CD4-positive, alpha-beta T cell treated with Interleukin-10 for 1 hour (primary cell): ENCODE measurements at regions not wholly inside any gene's neighbourhood (a gene's known extent, or its start where the extent isn't known, plus 50 kb on each side); places are given as distances from the start of the nearest gene placed in this dataset.
"Not testable (repeated sequence)": the region's sequence is repeated elsewhere in the genome, so short reads cannot be mapped to it uniquely, and the experiment has no call there.

Experiments used
- DNase-seq: peaks from one replicate; pipeline ENCODE4 v3.0.0-alpha.2; 2020

DNA sequence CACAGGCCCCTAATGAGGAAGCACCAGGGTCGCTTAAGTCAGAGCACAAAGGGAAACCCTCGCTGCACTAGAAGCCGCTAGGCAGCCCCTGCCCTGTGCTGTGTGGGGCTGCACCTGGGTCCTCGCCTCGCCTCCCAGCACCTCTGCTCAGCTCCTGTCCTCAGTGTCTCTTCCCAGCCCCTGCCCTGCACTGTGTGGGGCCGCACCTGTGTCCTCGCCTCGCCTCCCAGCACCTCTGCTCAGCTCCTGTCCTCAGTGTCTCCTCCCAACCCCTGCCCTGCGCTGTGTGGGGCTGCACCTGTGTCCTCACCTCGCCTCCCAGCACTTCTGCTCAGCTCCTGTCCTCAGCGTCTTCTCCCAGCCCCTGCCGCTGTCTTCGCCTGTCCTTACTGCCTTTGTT, 342.8 kb downstream of the EIPR1 start:
- no peak for DNase-seq

DNA sequence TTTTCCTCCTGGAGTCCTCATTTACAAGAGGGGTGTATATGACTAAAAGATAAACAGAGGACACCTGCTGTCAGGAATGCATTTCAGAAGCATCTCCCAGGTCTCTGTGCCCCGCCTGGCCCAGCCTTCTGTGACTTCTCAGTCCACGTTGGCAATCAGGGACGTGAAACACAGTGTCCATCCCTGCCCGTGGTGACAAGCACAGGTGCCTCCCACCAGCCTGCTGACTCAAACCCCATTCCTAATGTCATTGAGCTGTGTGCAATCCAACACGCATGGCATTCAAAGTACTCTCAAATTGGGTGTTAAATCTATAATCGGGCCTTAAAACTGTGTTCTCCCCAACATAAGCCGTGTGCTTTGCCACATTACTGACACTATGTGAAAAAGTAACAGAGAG, 343.2 kb downstream of the EIPR1 start:
- no peak for DNase-seq

DNA sequence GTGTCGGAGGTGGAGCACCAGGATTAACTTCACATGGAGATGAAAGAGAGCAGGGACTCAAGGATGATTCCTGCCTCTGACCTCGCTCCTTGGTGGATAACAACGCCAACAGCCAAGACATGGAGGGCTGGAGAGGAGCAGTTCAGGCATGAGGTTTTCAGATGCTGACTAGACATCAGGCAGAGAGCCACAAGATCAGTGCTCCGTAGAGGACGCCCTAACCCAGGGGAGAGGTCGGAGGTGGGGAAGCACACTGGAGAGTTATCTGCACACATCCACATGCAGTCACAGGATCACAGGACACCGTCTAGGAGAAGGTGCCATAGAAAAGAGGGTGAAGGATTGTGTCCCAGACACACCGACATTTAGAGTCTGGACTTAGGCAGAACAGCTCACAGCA, 344.3 kb downstream of the EIPR1 start:
- no peak for DNase-seq

DNA sequence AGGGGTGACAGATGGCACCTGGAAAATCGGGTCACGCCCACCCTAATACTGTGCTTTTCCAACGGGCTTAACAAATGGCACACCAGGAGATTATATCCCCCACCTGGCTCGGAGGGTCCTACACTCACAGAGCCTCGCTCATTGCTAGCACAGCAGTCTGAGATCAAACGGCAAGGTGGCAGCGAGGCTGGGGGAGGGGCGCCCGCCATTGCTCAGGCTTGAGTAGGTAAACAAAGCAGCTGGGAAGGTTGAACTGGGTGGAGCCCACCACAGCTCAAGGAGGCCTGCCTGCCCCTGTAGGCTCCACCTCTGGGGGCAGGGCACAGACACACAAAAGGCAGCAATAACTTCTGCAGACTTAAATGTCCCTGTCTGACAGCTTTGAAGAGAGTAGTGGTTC, 346.8 kb downstream of the EIPR1 start:
- not testable (repeated sequence) for DNase-seq

DNA sequence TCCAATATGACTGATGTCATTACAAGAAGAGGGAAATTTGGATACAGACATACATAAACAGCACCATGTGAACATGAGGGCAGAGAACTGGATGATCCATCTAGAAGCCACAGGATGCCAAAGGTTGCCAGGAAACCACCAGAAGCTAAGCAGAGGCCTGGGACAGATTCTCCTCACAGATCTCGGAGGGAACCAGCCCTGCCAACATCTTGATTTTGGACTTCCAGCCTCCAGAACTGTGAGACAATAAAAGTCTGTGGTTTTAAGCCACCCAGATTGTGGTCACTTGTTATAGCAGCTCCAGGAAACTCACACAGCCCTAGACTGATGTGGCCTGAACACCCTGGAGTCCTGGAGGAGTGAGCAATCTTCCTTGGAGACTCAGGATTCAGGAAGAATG, 351.6 kb downstream of the EIPR1 start:
- DNase-seq: no peak

DNA sequence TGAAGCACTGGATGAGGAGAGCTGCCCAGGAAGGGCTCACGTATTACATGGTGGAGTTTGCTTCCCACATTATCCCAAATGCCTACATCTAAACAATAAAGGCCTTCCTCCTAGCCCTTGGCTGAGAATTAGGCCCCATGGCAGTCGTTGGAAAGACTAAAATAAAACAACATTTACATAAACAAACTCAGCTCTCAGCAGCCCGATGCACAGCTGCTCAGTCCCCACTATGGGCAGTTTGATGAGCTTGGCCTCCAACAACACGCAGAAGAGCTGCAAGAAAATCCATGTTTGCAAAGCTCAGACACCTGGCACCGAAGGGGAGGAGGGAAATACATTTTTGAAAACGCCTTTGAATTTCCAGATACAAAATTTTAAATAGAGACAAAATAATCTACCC, 352.4 kb downstream of the EIPR1 start:
- DNase-seq: no peak

DNA sequence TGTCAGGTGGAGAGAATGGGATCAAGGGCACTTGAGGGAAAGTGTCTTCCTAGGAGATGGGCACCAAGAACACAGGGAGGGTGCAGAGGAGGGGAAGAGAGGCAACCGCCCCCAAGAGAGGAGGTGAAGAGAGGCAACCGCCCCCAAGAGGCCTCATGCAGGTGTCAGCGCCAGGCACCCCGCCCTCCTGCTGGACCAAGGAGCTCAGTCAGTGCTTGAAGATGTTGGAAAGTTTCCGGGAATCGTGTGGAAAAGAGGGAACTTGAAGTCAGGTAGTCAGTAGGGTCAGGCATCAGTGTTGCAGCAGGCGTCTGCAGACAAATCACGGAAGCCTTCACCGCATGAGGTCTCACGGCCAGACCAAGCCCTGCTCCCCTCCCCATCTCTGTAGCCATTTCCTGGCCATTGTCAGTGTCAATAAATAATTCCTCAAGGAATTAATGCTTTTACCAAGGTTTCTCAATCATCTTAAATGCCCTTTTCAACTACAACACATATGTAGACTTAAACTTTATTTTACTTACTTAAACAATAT, 353.1 kb downstream of the EIPR1 start:
- DNase-seq: no peak

DNA sequence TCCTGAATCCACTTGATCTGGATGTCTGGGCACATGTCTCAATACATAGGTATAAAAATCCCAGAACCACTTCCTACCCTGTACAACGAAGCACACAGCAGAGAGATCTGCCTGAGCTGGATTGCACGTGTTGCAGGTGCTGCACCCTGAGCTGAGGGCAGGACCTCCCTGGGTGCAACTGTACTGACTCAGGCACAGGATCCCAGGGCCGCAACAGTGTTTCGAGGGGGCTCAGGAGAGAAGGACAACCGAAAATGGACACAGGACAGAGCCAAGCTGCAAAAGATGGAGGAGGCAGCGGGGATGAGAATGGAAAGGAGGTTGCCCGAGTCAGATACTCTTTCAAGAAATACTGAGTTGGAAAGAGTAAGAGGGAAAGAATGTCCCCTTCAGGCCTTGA, 354.1 kb downstream of the EIPR1 start:
- no peak for DNase-seq

DNA sequence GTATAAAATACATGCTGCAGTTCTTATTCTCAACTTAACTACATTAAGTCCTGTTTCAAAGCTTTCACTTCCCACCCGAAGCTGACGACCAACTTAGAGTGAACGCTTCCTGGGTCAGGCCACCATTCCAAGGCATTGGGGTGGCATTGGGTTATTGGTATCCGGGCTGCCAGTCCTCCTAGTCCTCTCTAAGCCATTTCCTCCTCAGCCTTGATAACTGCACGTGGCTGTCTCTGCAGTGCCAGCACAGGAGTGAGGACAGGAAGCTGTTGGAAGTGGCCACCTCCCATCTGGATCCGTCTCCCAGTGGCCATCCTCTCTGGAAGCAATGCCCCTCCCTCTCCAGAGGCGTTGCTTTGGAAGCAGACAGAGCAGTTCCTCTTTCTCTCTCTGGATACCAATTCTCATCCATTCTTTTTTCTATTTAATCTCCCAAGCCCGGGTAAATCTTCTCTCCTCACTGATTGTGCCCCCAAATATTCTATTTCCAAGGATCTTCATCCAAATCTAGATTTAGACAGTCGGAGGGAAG, 354.7 kb downstream of the EIPR1 start:
- no peak for DNase-seq

DNA sequence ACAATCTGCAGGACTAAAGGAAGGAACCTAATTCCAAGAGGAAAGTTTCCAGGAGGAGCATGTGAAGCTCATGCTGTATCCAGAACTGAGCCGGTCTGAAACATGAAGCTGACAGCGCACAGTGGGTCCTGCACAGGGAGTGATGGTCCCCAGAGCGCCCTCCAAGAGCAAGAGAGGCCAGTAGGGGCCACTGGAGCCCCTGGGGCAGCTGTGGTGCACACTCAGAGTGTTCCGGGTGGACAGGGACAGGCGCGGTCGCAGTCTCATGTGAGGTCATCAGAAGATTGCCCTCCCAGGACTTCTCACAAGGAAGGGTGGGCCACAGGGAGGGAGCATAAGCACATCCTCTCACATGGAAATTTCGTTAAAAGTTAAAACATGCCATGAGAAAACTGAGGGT, 355.9 kb downstream of the EIPR1 start:
- DNase-seq: no peak

DNA sequence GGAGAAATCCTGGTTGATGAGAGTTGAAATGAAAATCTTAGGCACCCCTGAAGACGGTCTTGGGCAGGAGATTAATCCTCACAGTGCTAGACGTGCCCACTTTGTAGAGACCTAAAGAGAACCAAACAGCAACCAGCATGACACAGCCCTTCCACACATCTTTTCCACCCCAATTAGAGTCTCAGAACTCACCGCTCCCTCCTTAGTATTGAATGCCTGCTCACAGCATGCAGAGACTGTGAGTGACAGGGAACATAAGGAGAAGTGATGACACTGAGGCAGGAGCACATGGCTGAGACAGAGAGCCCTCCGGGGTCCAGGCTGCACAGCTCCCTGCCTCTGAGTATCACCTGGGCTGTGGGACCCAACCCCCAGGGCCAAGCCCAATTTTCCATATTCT, 367.6 kb downstream of the EIPR1 start:
- DNase-seq: no peak

DNA sequence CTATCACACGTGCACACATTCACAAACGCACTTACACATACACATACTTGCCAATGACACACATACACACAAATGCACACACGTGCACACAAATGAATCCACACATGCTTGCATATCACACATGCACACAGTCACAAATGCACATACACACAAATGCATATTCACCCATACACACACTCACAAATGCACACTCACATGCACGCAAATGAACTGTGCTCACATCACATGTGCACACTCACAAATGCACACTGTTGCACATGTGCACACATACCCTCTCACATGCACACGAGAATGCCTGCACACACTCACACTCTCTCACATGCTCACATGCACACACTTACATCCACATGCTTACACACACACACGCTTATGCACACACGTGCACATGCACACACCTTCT, 368.1 kb downstream of the EIPR1 start:
- DNase-seq: no peak

DNA sequence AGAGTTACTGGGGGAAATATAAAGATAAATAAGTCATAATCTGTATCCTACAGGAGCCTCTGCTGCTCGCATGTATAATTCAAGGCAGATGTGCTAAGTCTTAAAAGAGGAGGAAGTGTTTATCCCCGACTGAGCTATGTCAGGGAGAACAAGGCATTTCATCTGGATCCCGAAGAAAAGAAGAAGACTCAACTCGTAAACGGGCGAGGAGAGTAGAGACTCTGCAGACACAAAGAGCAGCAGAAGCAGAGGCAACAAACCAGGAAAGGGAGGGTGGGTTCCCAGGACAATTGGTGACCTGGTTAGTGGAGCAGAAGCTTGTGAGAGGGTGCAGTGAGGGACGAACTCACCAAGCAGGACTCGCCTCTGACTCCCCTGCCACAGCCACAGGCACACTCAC, 368.6 kb downstream of the EIPR1 start:
- DNase-seq: no peak

DNA sequence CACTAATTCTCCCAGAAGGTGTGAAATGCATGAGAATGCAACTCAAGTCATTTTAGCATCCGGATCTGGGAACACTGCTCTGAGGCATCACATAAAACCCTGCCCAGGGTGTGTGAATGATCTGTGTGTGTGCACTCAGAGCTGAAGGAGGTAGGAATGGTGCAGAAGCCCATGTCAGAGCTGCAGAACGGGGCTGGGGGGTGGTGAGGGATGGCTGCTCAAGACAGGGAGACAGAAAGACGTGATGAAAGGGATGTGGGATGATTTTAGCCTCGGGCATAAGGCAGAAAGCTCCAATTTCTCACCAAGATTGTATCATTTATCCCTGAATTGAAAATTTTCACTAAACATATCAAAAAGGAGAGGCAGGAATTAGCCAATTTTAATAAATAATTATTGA, 369.1 kb downstream of the EIPR1 start:
- no peak for DNase-seq

DNA sequence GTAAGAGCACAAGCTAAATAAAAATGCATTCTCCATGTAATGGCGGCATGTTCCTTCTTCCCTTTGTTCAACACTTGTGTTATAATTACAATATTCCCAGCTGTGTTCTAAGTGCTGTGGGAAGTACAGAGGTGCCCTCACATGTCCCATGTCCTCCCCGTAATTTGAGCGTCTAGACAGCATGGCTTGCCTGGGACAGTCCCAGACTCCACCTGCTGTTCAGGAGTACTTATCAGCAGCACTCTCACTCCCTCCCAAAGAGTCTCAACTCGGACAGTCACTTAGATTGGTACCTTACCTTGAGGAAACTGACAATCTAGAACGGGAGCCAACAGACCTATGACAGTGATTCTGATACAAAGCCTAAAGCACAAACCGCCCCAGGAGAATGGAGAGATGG, 370.5 kb downstream of the EIPR1 start:
- no peak for DNase-seq

DNA sequence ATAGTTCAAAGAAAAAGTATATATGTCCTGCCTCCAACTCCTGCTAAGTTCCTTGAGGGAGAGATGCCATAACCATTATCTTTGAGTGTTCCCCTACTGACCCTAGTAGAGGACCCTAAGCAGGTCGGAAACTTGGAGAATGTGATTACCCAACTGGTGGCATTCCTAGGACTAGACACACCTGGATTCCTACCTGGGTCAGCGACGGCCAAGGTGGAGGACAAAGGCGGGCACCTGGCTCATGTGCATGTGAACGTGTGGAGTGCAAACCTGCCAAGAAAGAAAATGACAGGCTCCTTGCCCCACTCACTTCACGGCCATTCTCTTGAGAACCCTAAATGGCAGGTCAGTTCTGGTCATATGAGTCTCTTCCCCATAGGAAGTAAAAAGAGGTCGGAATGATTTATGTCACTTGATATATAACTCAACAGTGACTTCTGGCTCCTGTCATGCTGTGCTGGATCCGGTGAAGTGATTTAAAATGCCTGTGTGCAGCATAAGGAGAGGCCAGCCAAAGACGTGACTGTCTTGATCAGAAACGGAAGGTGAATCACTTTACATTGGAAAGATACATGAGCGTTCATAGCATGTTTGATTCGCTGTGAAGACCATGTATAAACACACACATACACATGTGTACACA, 371.6 kb downstream of the EIPR1 start:
- no peak for DNase-seq

DNA sequence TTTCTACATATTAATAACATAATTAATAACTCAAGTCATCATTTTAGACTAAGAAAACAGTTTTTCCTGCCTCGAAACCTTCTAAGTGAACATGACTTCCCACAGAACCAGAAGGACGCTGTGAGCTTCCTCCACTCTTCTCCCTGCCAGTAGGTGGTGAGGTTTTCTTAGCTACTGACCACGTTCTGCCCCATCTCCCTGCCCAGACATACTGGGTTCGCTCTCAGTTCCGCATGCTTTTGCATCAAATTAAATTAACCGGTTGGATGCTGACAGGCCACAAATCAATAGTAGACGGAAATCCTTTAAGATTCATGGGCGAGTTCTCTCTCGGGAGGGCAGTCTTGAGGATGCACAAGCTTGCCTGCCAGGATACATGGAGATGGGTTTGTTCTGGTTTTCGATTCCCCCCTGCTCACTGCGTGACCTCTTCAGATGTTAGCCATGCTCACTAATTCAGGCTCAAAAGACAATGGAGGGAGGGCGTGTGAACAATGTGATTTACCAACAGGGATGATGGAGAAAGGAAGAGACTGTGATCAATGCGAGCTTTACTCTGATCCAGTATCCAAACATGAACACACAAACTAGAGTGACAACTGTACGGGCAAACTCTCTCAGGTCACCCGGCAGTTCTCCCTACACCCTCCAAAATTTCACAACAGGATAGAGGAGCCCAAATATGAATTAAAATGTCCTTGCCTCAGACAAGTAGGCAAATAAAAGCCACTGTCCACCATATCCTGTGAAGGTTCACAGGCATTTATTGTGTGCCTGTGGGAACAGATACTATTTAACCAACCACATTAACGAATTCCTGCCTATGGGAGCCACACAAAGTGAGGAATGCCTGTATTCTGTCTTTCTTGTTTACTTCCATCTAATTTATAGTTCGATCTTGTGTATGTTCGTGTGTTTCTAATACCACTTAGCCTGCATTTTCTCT, 375.7 kb downstream of the EIPR1 start:
- DNase-seq: no peak

DNA sequence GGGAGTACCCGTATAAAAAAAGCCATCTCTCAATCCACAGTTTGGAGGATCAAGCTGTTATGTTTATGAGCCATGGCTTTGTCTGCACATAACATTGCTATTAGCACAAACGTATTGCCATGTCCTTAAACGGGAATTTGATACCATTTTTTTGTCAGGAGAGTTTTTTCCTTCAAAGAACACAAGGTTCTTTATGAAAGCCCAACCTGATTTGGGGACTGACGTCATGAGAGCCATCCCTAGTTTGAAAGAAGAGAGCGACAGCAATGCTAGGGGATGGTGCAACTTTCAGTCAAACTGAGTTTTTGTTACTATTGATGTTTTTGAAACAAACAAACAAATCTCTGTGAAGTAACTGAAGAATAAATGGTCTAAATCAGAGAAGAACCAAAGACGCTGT, 376.6 kb downstream of the EIPR1 start:
- no peak for DNase-seq

DNA sequence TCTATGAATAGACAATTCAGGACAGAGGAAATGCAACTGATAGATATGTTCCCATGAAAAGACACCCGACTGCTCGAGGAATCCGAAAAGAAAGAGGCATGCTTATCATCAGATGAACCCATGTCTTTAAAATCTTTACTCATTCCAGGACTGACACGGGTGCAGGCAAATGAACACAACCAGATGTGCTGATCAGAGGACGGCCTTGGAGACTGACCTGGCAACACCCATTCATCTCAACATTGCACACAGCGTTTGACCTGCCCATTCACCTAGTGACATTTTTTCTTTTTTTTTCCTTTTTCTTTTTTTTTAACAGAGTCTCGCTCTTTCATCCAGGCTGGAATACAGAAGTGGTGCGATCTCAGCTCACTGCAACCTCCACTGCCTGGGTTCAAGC, 377.5 kb downstream of the EIPR1 start:
- no peak for DNase-seq

DNA sequence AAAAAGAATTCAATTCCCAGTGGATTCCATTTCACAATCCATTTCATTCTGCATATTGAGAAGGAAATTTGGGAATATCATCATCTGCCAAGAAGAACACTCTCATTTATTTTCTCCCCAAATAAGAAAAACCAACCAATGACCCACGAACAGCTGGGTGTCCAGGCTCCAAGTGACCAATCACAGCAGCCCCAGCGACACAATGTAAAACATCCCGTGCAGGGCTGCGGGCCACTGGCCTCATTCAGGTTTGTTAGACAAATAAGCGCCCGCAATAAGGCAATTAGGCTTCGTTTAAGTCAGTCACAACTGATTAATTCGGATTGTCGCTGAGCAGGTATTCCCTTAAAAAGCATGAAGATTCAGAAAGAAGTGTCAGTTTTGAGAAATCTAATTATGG, 378.6 kb downstream of the EIPR1 start:
- no peak for DNase-seq

DNA sequence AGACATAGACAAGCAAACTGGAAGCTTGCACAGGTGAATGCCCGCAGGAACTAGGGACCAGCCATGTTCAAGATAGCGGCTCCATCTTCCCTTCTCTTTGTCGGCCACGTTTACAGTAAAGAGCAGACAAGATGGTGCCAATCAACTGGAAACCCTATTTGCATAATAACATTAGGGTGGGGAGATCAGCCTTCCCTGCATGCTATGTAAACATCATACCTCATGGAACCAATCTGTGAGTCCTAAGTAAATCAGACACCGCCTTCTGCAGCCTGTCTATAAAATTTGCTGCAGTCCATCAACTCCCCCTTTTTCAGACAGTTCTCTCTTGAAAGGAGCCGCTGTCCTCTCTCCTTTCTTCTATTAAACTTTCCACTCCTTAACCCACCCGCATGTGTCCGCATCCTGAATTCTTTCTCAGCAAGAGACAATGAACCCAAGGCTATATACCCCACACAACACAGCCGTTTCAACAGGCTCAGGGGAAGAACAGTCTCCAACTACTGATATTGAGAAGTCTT, 384.4 kb downstream of the EIPR1 start:
- no peak for DNase-seq

DNA sequence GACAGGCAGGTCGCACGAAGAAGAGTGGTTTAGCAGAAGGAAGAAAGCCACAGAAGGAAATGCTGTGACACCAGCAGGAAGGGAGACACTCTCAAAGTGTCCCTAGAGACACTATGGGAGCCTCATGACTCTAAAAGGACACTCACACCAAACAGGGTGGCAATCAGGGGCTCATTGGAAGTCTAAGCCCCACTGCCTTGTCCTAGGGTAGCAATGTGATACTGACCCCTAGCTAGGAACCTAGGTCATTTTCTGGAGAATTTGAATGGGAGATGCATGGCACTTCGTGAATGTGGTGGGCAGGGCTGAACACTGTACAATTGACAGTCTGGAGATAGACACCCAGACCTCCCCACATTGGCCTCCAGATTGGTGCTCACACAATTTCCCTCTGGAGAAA, 385.0 kb downstream of the EIPR1 start:
- DNase-seq: no peak

DNA sequence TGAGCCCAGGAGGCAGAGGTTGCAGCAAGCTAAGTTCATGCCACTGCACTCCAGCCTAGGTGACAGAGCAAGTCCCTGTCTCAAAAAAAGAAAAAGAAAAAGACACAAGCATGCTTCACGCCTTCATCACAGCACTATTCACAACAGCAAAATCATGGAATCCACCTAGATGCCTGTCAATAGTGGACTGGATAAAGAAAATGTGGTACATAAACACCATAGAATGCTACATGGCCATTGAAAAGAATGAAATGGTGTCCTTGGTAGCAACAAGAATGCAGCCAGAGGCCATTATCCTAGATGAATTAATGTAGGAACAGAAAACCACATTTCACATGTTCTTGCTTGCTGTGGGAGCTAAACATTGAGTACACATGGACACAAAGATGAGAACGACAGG, 392.6 kb downstream of the EIPR1 start:
- DNase-seq: no peak

DNA sequence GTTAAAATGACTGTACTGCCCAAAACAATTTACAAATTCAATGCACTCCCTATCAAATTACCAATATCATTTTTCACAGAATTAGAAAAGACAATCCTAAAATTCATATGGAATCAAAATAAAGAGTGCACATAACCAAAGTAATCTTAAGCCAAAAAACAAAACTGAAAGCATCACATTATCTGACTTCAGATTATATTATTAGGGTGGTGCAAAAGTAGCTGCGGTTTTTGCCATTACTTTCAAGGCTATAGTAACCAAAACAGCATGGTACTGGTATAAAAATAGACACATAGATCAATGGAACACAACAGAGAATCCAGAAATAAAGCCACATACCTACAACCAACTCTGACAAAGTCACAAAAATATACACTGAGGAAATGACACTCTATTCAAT, 396.6 kb downstream of the EIPR1 start:
- DNase-seq: no peak
